HG03095 (cell line): ENCODE measurements at regions not wholly inside any gene's neighbourhood (a gene's known extent, or its start where the extent isn't known, plus 50 kb on each side); places are given as distances from the start of the nearest gene placed in this dataset.
"Not testable (repeated sequence)": the region's sequence is repeated elsewhere in the genome, so short reads cannot be mapped to it uniquely, and the experiment has no call there.

Experiments used
- ATAC-seq: cut with Tn5 transposase; IDR thresholded peaks from one replicate; pipeline ENCODE4 v1.9.1; 2021; ENCODE audit warnings: moderate library complexity; ENCODE audit not compliant: unreplicated experiment

- no peak for ATAC-seq
Observed at GRCh38 chr2:167803449-167803988, 443.9 kb downstream of the STK39 start.

DNA sequence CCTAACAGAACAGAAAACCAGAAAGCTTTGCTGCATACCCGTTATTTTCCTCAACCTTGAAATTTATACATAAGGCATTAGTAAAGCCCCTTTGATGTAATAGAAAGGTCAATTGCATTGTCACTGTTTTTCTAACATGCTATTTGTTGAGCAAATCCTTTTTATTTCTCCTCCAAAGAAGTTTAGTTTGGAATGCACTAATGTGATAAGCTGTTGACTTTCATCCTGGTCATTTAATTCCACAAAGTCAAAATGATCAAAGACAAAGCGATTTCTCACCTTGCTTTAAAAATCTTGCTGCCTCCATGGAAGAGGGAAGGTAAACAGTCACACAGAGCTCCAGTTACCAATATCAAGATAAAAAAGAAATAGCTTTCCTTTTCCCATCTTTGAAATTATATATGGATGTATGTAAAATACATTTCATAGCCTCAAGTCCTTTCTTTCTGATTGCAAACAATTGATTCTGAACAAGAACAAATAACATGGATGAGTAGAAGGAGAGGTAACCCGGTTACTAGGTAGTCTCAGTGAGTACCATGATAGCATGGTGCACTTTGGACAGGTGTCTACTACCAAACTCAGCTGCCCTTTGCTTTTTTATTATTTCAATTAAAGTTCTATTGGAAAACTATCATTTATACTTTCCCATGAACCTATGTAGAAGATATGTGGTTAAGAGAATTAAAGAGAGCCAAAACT, 452.7 kb downstream of the STK39 start:
- ATAC-seq: no peak

- ATAC-seq: no peak
Observed at GRCh38 chr2:167793725-167794124, 453.7 kb downstream of the STK39 start.

GRCh38 chr2:167792126-167792525, 455.3 kb downstream of the STK39 start:
- ATAC-seq: no peak

DNA sequence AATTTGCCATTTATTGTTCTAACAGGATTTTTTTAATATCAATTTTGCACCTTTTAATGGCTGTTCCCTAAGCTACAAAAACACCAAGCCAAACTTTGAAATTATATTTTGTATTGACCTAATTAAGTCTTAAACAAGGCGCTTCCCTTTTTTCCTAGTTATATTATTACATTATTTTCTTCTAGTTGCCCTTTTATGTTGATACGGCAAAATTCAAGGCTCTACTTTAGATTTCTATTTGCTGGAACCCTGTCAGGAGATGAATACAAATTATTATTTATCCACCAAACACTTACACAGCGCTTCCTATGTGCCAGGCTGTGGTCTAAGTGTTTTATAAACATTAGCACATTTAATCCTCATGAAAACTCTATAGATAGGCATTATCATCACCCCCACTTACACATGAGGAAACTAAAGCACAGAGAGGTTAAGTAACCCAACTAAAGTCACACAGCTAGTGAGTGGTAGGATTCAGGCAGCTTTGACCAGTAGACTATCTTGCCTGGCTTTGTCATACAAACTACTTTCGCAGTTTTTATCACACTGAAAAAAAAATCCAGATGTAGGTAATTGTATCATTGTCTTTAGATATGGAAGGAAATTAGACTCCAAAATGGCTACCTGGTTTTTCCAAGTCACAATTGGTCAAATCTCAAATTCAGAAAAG, 456.5 kb downstream of the STK39 start:
- ATAC-seq: no peak

GRCh38 chr2:167790189-167790588, 457.2 kb downstream of the STK39 start:
- no peak for ATAC-seq

DNA sequence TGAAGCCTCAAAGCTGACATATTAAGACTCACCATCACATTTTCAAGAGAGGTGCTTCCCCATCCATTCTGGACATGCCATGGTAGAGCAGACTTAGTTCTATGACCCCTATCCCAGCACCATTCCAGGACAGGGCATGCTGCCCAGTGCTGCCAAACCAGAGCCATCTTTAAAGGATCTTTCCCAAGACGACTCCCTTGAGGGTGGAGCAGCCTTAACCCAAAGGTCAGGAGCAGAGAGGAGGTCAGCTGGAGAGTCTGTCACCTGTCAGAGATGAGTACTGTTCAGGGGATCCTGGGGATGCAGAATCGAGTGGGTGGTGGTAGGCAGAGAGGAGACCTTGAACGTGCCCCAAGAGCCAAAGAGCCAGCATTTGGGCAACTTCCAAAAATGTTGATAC, 459.8 kb downstream of the STK39 start:
- ATAC-seq: no peak

DNA sequence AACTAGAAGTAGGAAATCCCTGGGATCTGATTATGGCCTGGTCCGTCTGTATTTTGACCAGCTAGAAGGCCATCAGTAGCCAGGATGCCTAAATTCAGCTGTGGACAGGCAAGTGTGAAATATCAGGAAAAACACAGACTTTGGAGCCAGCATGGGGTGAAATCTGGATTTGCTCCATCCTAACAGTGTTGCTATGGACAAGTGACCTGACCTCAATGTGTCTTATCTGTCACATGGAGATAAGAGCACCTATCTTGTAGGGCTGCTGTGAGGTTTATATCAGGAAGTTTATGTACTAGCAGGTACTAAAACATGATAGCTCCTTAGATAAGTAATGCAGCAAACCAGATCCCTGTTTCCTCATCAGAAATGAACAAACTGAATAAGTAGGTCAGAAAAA, 460.4 kb downstream of the STK39 start:
- no peak for ATAC-seq

DNA sequence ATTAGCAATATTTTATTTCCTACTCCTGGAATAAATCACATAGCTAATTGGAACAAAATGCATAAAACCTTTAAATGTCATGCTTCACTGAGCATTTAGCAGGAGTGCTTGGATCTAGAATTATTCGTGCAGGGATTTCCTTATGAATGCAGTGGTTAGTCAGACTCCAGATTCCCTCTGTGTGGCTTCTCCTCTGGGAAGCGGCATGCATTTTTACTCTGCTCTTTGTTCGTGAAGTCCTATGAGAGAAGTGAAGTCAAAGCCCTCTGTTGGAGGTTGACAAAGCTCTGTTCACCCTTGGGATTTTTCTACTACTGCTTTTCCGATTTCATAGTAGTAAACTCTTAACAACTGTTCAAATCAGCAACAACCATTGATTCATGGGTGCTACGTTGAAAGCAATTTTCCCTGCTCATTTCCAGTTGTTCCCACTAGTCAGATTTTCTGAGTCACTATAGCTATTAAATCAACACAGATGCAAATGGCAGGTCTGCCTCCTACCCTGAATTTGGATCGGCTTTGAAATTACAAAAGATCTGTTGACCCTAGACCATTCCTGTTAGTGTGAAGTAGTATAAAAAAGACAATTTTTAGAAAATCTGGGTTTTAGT, 461.7 kb downstream of the STK39 start:
- no peak for ATAC-seq

DNA sequence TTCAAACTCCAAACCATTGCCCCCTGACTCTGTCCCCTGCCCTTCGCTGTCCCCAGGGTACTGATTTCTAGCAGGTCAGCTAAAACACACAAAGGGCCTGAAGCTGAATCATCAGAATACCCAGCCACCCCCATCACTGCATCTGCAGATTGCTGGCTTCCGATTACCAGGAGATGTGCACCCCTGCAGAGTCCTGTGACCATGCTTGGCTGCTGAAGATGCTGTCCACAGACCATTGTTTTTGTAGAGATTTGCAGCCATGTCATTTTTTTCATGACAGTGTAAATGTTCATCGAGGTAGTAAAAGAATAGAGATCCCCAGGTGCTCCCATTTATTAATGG, 463.3 kb downstream of the STK39 start:
- no peak for ATAC-seq

- no peak for ATAC-seq
Observed at GRCh38 chr2:167783261-167784083, 463.9 kb downstream of the STK39 start.

DNA sequence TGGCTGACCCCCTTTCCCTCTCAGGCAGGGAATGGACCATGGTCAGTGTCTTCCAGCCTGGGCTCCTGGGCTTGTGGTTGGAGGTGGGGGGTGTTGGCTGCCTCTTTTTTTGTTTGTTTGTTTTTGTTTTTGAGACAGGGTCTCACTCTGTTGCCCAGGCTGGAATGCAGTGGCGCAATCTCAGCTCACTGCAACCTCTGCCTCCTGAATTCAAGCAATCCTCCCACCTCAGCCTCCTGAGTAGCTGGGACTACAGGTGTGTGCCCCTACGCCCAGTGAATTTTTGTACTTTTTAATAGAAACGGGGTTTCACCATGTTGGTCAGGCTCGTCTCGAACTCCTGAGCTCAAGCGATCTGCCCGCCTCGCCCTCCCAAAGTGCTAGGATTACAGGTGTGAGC, 465.8 kb downstream of the STK39 start:
- ATAC-seq: not testable (repeated sequence)

DNA sequence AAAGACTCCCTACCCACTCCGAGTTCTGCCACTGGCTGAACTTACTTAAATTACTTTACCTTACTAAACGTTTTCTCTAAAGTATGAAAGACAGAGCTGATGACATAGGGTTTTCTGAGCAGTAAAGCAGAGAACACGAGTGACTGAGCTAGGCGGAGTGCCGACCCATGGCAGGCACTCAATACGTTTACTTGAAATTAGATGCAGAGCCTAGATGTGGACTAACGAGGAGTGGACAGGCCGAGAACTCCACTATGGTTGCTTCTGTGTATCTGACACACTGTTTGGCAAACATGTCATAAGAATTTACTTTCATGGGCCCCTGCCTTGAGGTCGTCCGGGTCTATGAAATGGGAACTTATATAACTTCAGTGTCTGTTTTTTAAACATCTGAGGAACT, 471.0 kb downstream of the STK39 start:
- ATAC-seq: no peak

GRCh38 chr2:167771628-167772027, 475.8 kb downstream of the STK39 start:
- ATAC-seq: no peak

- ATAC-seq: no peak
Observed at GRCh38 chr2:167769020-167769419, 478.4 kb downstream of the STK39 start.

DNA sequence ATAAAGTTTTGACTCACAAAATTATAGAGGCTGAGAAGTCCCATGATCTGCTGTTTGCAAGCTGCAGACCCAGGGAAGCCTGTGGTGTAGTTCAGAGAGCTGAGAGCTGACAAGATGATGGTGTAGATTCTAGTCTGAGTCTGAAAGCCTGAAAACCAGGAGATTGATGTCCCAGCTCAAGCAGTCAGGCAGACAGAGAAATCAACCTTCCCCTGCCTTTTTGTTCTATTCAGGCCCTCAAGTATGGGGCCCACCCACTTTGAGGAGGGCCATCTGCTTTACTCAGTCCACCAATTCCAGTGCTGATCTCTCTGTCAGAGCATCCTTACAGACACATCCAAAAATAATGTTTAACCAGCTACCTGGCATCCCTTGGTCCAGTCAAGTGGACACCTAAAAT, 479.6 kb downstream of the STK39 start:
- no peak for ATAC-seq

DNA sequence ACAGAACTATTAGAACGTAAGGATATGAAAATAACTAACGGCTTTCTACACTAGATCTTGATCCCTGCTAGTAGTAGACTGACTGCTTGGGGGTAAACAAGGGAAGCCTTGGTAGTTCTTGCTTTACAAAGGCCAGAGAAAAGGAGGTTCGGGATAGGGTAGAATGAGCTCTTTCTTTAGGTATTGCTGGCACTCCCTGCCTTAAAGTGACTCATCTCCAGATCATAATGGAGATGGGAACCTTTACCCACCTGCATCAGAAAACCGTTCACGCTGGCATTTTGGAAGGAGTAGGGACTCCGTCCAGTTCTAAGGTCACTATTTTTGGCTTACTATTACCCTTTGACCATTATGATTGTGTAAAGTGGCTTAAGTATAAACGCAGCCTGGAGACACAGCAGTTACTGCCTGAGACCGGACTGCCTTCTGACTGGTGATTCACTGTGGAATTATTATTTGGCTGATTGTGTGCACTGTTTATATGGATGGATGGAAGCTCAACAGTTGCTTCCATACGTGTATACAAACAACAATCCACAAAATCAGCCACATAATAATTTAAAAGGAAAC, 482.5 kb downstream of the STK39 start:
- no peak for ATAC-seq

- no peak for ATAC-seq
Observed at GRCh38 chr2:167761465-167762136, 485.8 kb downstream of the STK39 start.

- ATAC-seq: no peak
Observed at GRCh38 chr2:167759531-167759930, 487.9 kb downstream of the STK39 start.

GRCh38 chr2:167758292-167758691, 489.1 kb downstream of the STK39 start:
- no peak for ATAC-seq
